ENCODE measurements at regions not wholly inside any gene's neighbourhood (a gene's known extent, or its start where the extent isn't known, plus 50 kb on each side); places are given as distances from the start of the nearest gene placed in this dataset.

GRCh38 chr2:41698678-41699422 is 349.0 kb upstream of the PKDCC start:
- peak; percentile 80 for TF ChIP-seq CTCF (IDR thresholded peaks at IDR 0.05)
- Mint-ChIP-seq H3K27me3 (ENCODE audit: insufficient read depth) (peaks cover 8% of the 10 kb centered on the region), H3K27ac (no peak overlapping the region), H3K36me3 (ENCODE audit: low read depth) (no peaks in the 10 kb centered on the region), H3K4me1 (ENCODE audit: low read depth) (no peaks in the 10 kb centered on the region), H3K9me3 (no peaks in the 10 kb centered on the region), H3K4me3 (peak overlapping the region; percentile 75)
- DNase-seq: no peak

GRCh38 chr2:41701231-41701630 is 346.6 kb upstream of the PKDCC start:
- TF ChIP-seq CTCF (IDR thresholded peaks at IDR 0.05): no peak
- no peaks in the 10 kb centered on the region for H3K4me1 Mint-ChIP-seq (ENCODE audit: low read depth)
- no peak overlapping the region for H3K27ac Mint-ChIP-seq
- no peaks in the 10 kb centered on the region for H3K9me3 Mint-ChIP-seq
- no peaks in the 10 kb centered on the region for H3K36me3 Mint-ChIP-seq (ENCODE audit: low read depth)
- H3K4me3 Mint-ChIP-seq: no peak overlapping the region
- H3K27me3 Mint-ChIP-seq (ENCODE audit: insufficient read depth): peaks cover 7% of the 10 kb centered on the region
- no peak for DNase-seq

- no peak for TF ChIP-seq CTCF (IDR thresholded peaks at IDR 0.05)
- Mint-ChIP-seq H3K27ac (no peak overlapping the region), H3K4me1 (ENCODE audit: low read depth) (no peaks in the 10 kb centered on the region), H3K9me3 (no peaks in the 10 kb centered on the region), H3K4me3 (no peak overlapping the region), H3K27me3 (ENCODE audit: insufficient read depth) (peaks cover 7% of the 10 kb centered on the region), H3K36me3 (ENCODE audit: low read depth) (no peaks in the 10 kb centered on the region)
- DNase-seq: no peak
Measured at GRCh38 chr2:41703123-41703522, 344.7 kb upstream of the PKDCC start.

GRCh38 chr2:41705634-41706033 is 342.2 kb upstream of the PKDCC start:
- no peak overlapping the region for H3K4me3 Mint-ChIP-seq
- no peaks in the 10 kb centered on the region for H3K36me3 Mint-ChIP-seq (ENCODE audit: low read depth)
- H3K4me1 Mint-ChIP-seq (ENCODE audit: low read depth): peaks cover 13% of the 10 kb centered on the region
- no peak for TF ChIP-seq CTCF (IDR thresholded peaks at IDR 0.05)
- H3K27ac Mint-ChIP-seq: no peak overlapping the region
- no peak for DNase-seq
- no peaks in the 10 kb centered on the region for H3K9me3 Mint-ChIP-seq
- peaks cover 7% of the 10 kb centered on the region for H3K27me3 Mint-ChIP-seq (ENCODE audit: insufficient read depth)

- no peak for TF ChIP-seq CTCF (IDR thresholded peaks at IDR 0.05)
- DNase-seq: no peak
- Mint-ChIP-seq H3K36me3 (ENCODE audit: low read depth) (no peaks in the 10 kb centered on the region), H3K27me3 (ENCODE audit: insufficient read depth) (peaks cover 8% of the 10 kb centered on the region), H3K9me3 (no peaks in the 10 kb centered on the region), H3K27ac (no peak overlapping the region), H3K4me1 (ENCODE audit: low read depth) (peaks cover 20% of the 10 kb centered on the region), H3K4me3 (no peak overlapping the region)
Measured at GRCh38 chr2:41706286-41706685, 341.5 kb upstream of the PKDCC start.

All from HFFc6 (cell line).